ENCODE measurements at regions not wholly inside any gene's neighbourhood (a gene's known extent, or its start where the extent isn't known, plus 50 kb on each side); places are given as distances from the start of the nearest gene placed in this dataset.

DNA sequence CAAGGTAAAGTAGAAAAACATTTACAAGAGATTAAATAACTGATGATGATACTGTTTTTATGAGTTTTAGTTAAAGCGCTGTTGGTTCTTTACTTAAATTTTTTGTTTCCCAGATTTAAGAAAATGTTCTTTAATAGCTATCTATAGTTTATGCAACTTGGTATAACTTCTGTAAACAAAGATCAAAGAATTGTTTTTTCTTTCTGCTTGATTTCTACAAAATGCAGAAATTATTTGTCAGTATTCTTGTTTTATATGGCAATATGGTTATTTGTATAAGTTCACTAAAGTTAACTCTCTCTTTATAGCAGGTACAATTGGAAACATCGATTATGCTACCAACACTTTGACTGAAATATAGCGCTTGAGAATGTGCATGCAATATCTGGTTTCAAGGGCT is 2465.1 kb upstream of the PCDH20 start:
- no peaks in the 10 kb centered on the region for H3K9me3 ChIP-seq (replicated peaks; ENCODE audit: control insufficient read depth, insufficient read depth, low read length)
- no peak overlapping the region for H2AFZ ChIP-seq (ENCODE audit: low read depth, low read length)
- H3K27ac ChIP-seq (ENCODE audit: insufficient read depth, low read depth, low read length) = no peak overlapping the region
- no peaks in the 10 kb centered on the region for H4K20me1 ChIP-seq (replicated peaks; ENCODE audit: control insufficient read depth, extremely low read depth, insufficient read depth, low read length)
- dilution Hi-C loops (cut with MboI; ENCODE audit: extremely low pct_ligation_motif_present, low sequenced_read_pairs) (no loop called here), intact Hi-C loops (cut with micrococcal nuclease) (no loop called here)
- POLR2A ChIA-PET = no interaction called here
- TF ChIP-seq POLR2A (IDR thresholded peaks at IDR 0.05; ENCODE audit: low read depth, low read length) (no peak), GATA2 (IDR thresholded peaks at IDR 0.05; ENCODE audit: insufficient read depth, insufficient read length, low read depth, low read length) (no peak), EZH2 (IDR thresholded peaks at IDR 0.05; ENCODE audit: borderline replicate concordance, low read depth, low read length, severe bottlenecking) (no peak), MYC (IDR thresholded peaks at IDR 0.05; ENCODE audit: low read depth, low read length) (no peak), FOS (IDR thresholded peaks at IDR 0.05; ENCODE audit: borderline replicate concordance, insufficient read depth, low read length) (no peak), JUN (IDR thresholded peaks at IDR 0.05; ENCODE audit: borderline replicate concordance, insufficient read depth, insufficient read length, low read depth) (no peak)
- TF ChIP-seq, protein P1, sequence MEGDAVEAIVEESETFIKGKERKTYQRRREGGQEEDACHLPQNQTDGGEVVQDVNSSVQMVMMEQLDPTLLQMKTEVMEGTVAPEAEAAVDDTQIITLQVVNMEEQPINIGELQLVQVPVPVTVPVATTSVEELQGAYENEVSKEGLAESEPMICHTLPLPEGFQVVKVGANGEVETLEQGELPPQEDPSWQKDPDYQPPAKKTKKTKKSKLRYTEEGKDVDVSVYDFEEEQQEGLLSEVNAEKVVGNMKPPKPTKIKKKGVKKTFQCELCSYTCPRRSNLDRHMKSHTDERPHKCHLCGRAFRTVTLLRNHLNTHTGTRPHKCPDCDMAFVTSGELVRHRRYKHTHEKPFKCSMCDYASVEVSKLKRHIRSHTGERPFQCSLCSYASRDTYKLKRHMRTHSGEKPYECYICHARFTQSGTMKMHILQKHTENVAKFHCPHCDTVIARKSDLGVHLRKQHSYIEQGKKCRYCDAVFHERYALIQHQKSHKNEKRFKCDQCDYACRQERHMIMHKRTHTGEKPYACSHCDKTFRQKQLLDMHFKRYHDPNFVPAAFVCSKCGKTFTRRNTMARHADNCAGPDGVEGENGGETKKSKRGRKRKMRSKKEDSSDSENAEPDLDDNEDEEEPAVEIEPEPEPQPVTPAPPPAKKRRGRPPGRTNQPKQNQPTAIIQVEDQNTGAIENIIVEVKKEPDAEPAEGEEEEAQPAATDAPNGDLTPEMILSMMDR (IDR thresholded peaks at IDR 0.05; ENCODE audit: extremely low read depth in 1 of 2, insufficient read depth in 1 of 2, low read depth in 1 of 2, low read length in 2 of 2) = no peak
- FAIRE-seq (no peak), DNase-seq (ENCODE audit: low read depth, low spot score) (no peak)
- H3K4me2 ChIP-seq (ENCODE audit: insufficient read depth, low read length) = no peak overlapping the region
- no peaks in the 10 kb centered on the region for H3K36me3 ChIP-seq (ENCODE audit: control insufficient read depth in 2 of 2, extremely low read depth in 1 of 2, insufficient read depth in 2 of 2, low read length in 2 of 2)
- no TSS peak for BruUV-seq (replicated peaks)
- H3K4me1 ChIP-seq (ENCODE audit: control insufficient read depth, extremely low read depth, insufficient read depth, low read length) = no peaks in the 10 kb centered on the region
- CTCF ChIA-PET = no interaction called here
- H3K9ac ChIP-seq (replicated peaks; ENCODE audit: extremely low read depth, insufficient read depth, low read length) = no peak overlapping the region
- no peaks in the 10 kb centered on the region for H3K27me3 ChIP-seq (ENCODE audit: control insufficient read depth in 2 of 2, insufficient read depth in 2 of 2, low read length in 2 of 2)
- no peaks in the 10 kb centered on the region for H3K9me1 ChIP-seq (replicated peaks; ENCODE audit: control insufficient read depth, extremely low read depth, insufficient read depth, low read length)
- no peaks in the 10 kb centered on the region for H3K79me2 ChIP-seq (ENCODE audit: control insufficient read depth, insufficient read depth, low read length)
- H3K4me3 ChIP-seq (replicated peaks in 1 of 3; ENCODE audit: insufficient read depth in 1 of 3, low read depth in 1 of 3, low read length in 3 of 3) = no peak overlapping the region

DNA sequence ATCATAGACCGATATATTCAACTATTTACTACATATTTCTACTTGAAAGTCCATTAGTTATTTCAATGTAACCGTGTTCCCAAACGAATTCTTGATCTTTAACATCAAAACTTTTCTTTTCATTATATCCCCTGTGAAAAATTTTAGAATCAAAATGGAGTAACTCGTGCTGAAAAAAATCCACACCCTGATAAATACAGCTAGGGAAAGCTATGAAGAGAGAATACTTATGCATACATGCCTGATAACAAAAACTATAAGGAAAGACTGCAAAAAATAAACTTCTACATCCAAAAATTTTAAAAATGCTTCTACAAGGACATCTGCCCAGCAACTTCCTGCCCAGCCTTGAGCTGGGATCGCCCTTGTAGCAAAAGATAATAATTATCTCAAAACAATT is 2458.3 kb upstream of the PCDH20 start:
- BruUV-seq (replicated peaks) = no TSS peak
- no peaks in the 10 kb centered on the region for H3K36me3 ChIP-seq (ENCODE audit: control insufficient read depth in 2 of 2, extremely low read depth in 1 of 2, insufficient read depth in 2 of 2, low read length in 2 of 2)
- ChIA-PET POLR2A (no interaction called here), CTCF (interaction anchor here (0.9 kb wide), 1 partner anchor 9 kb away, joined by 3 read pairs; no protein-coding TSS in a partner anchor)
- dilution Hi-C loops (cut with MboI; ENCODE audit: extremely low pct_ligation_motif_present, low sequenced_read_pairs) (no loop called here), intact Hi-C loops (cut with micrococcal nuclease) (no loop called here)
- no peaks in the 10 kb centered on the region for H3K27me3 ChIP-seq (ENCODE audit: control insufficient read depth in 2 of 2, insufficient read depth in 2 of 2, low read length in 2 of 2)
- H3K4me2 ChIP-seq (ENCODE audit: insufficient read depth, low read length) = no peak overlapping the region
- no peaks in the 10 kb centered on the region for H3K9me1 ChIP-seq (replicated peaks; ENCODE audit: control insufficient read depth, extremely low read depth, insufficient read depth, low read length)
- H3K79me2 ChIP-seq (ENCODE audit: control insufficient read depth, insufficient read depth, low read length) = no peaks in the 10 kb centered on the region
- H2AFZ ChIP-seq (ENCODE audit: low read depth, low read length) = no peak overlapping the region
- no peaks in the 10 kb centered on the region for H3K9me3 ChIP-seq (replicated peaks; ENCODE audit: control insufficient read depth, insufficient read depth, low read length)
- DNase-seq (ENCODE audit: low read depth, low spot score) (no peak), FAIRE-seq (no peak)
- no peak overlapping the region for H3K9ac ChIP-seq (replicated peaks; ENCODE audit: extremely low read depth, insufficient read depth, low read length)
- H3K4me1 ChIP-seq (ENCODE audit: control insufficient read depth, extremely low read depth, insufficient read depth, low read length) = no peaks in the 10 kb centered on the region
- H4K20me1 ChIP-seq (replicated peaks; ENCODE audit: control insufficient read depth, extremely low read depth, insufficient read depth, low read length) = no peaks in the 10 kb centered on the region
- TF ChIP-seq POLR2A (IDR thresholded peaks at IDR 0.05; ENCODE audit: low read depth, low read length) = no peak
- no peak for TF ChIP-seq MYC (IDR thresholded peaks at IDR 0.05; ENCODE audit: low read depth, low read length)
- no peak for TF ChIP-seq POLR2AphosphoS5 (IDR thresholded peaks at IDR 0.05; ENCODE audit: insufficient read depth, low read depth, low read length)
- TF ChIP-seq EZH2 (IDR thresholded peaks at IDR 0.05; ENCODE audit: borderline replicate concordance, low read depth, low read length, severe bottlenecking) = no peak
- TF ChIP-seq FOS (IDR thresholded peaks at IDR 0.05; ENCODE audit: borderline replicate concordance, insufficient read depth, low read length) = no peak
- TF ChIP-seq, protein P1 (IDR thresholded peaks at IDR 0.05; ENCODE audit: extremely low read depth in 1 of 2, insufficient read depth in 1 of 2, low read depth in 1 of 2, low read length in 2 of 2) = no peak
- no peak for TF ChIP-seq JUN (IDR thresholded peaks at IDR 0.05; ENCODE audit: borderline replicate concordance, insufficient read depth, insufficient read length, low read depth)
- H3K4me3 ChIP-seq (replicated peaks in 1 of 3; ENCODE audit: insufficient read depth in 1 of 3, low read depth in 1 of 3, low read length in 3 of 3) = no peak overlapping the region
- H3K27ac ChIP-seq (ENCODE audit: insufficient read depth, low read depth, low read length) = no peak overlapping the region

All from endothelial cell of umbilical vein (primary cell).